GM21717 (cell line): ENCODE measurements at regions not wholly inside any gene's neighbourhood (a gene's known extent, or its start where the extent isn't known, plus 50 kb on each side); places are given as distances from the start of the nearest gene placed in this dataset.

Experiments used
- ATAC-seq: cut with Tn5 transposase; IDR thresholded peaks from one replicate; pipeline ENCODE4 v1.9.1; 2021; ENCODE audit warnings: mild to moderate bottlenecking, moderate library complexity; ENCODE audit not compliant: unreplicated experiment

- no peak for ATAC-seq
Measured at GRCh38 chr7:91517201-91517785, 253.1 kb downstream of the FZD1 start.

GRCh38 chr7:91518058-91518457 lies 253.8 kb downstream of the FZD1 start:
- no peak for ATAC-seq

GRCh38 chr7:91519241-91520158 lies 255.3 kb downstream of the FZD1 start:
- no peak for ATAC-seq

- ATAC-seq: no peak
Measured at GRCh38 chr7:91520645-91521044, 256.4 kb downstream of the FZD1 start.

- ATAC-seq: no peak
Measured at GRCh38 chr7:91526404-91526803, 262.2 kb downstream of the FZD1 start.

GRCh38 chr7:91527460-91527859 lies 263.2 kb downstream of the FZD1 start:
- ATAC-seq: no peak

GRCh38 chr7:91533996-91534395 lies 269.8 kb downstream of the FZD1 start:
- no peak for ATAC-seq

GRCh38 chr7:91537260-91538152 lies 273.3 kb downstream of the FZD1 start:
- ATAC-seq: no peak

GRCh38 chr7:91541641-91542040 lies 277.4 kb downstream of the FZD1 start:
- ATAC-seq: no peak

GRCh38 chr7:91543646-91544045 lies 279.4 kb downstream of the FZD1 start:
- no peak for ATAC-seq

- no peak for ATAC-seq
Measured at GRCh38 chr7:91549878-91550277, 285.6 kb downstream of the FZD1 start.

GRCh38 chr7:91550931-91551330 lies 286.7 kb downstream of the FZD1 start:
- no peak for ATAC-seq

- ATAC-seq: no peak
Measured at GRCh38 chr7:91551377-91552175, 287.3 kb downstream of the FZD1 start.

- ATAC-seq: no peak
Measured at GRCh38 chr7:91553410-91553895, 289.2 kb downstream of the FZD1 start.

GRCh38 chr7:91554883-91555282 lies 290.6 kb downstream of the FZD1 start:
- ATAC-seq: no peak

GRCh38 chr7:91556239-91556638 lies 292.0 kb downstream of the FZD1 start:
- no peak for ATAC-seq

- no peak for ATAC-seq
Measured at GRCh38 chr7:91556956-91557650, 292.9 kb downstream of the FZD1 start.

GRCh38 chr7:91557789-91558404 lies 293.7 kb downstream of the FZD1 start:
- peak; percentile 88 for ATAC-seq

GRCh38 chr7:91559947-91560346 lies 295.7 kb downstream of the FZD1 start:
- no peak for ATAC-seq
